Stomach (tissue), 8 donors: ENCODE measurements at regions not wholly inside any gene's neighbourhood (a gene's known extent, or its start where the extent isn't known, plus 50 kb on each side); places are given as distances from the start of the nearest gene placed in this dataset.

Experiments
- DNase-seq, 2 donors: peaks; one replicate each; pipeline versions ENCODE4 v3.0.0 to v3.0.0-alpha.2; 2013 to 2019
- H3K27ac ChIP-seq, 5 donors: fragments of 200-600 bp in 4 of 5; sonication (generic) in 4 of 5; one replicate each; pipeline ENCODE4 v1.5.1; 2013 to 2019; ENCODE audit warnings: mild to moderate bottlenecking in 1 of 5, moderate library complexity in 1 of 5
- H3K27me3 ChIP-seq, 3 donors: fragments of 200-600 bp; sonication (generic); one replicate each; pipeline ENCODE4 v1.5.1; 2017 to 2019; ENCODE audit warnings: mixed run types in 1 of 3
- H3K36me3 ChIP-seq, 4 donors: fragments of 200-600 bp; sonication (generic); 1 replicate in 3 of 4; 2 replicates in 1 of 4; pipeline ENCODE4 v1.5.1; 2016 to 2019
- H3K4me1 ChIP-seq, 4 donors: fragments of 200-600 bp; sonication (generic); one replicate each; pipeline ENCODE4 v1.5.1; 2016 to 2019
- H3K4me3 ChIP-seq, 4 donors: fragments of 200-600 bp; sonication (generic) in 3 of 4; one replicate each; pipeline ENCODE4 v1.5.1; 2016 to 2019; ENCODE audit warnings: mild to moderate bottlenecking in 1 of 4
- H3K9me3 ChIP-seq, 4 donors: fragments of 200-600 bp; sonication (generic); one replicate each; pipeline ENCODE4 v1.5.1; 2016 to 2019
- CTCF ChIP-seq, 7 experiments: fragments of 450-650 bp in 4 of 7; fragments of 200-600 bp in 3 of 7; sonication (generic) in 3 of 7; IDR thresholded peaks; one replicate each; pipeline ENCODE4 v1.5.1; 2016 to 2019; ENCODE audit warnings: antibody characterized with exemption in 7 of 7, control low read depth in 2 of 7, mild to moderate bottlenecking in 1 of 7
- EP300 ChIP-seq: sonication (generic); formaldehyde crosslinking; IDR thresholded peaks from one replicate; pipeline ENCODE4 v1.6.1; 2017; ENCODE audit warnings: antibody characterized with exemption
- POLR2A ChIP-seq, 4 donors: fragments of 450-650 bp; IDR thresholded peaks; one replicate each; pipeline ENCODE4 v1.6.1; 2016; ENCODE audit warnings: antibody characterized with exemption in 4 of 4, control low read depth in 2 of 4, mild to moderate bottlenecking in 1 of 4, moderate library complexity in 1 of 4
- POLR2AphosphoS5 ChIP-seq, 3 donors: sonication (generic); formaldehyde crosslinking; IDR thresholded peaks; one replicate each; pipeline ENCODE4 v1.6.1; 2016; ENCODE audit warnings: antibody characterized with exemption in 3 of 3
- WGBS, 5 donors: extraction: QIAGEN DNeasy Blood & Tissue Kit in 3 of 5; methylation state at CpG; one replicate each; pipeline versions ENCODE4 v1.1.5 to v1.1.7; 2013 to 2018; 5-methylcytosine and 5-hydroxymethylcytosine counted together
- intact Hi-C: fragments of 100-400 bp; cut with DNase I; formaldehyde crosslinking; loops from one replicate; pipeline ENCODE4 v1.15.1; 2023; ENCODE audit warnings: low total_unique reads
- donor health status: healthy with polysubstance abuse.
- donor health status: Bipolar disorder and iron deficiency.
- donor health status: healthy.

DNA sequence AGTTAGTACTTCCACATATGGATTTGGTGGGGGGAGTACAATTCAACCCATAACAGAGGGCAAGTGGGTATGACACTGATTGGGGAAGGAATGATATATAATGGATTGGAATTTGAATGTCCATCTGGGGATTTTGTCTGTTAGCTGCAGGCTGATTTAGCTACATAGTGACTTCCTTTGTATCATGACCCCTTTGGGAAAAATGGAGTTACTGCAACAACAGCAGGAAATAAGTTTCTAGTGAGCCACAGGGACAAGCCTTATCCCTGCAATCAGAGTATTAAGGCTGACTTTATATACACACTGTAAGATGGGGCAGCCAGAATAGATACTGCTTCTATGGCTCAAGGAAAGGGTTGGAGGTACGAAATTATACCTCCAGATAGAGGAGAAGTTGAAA lies 404.4 kb upstream of the MEIS1 start:
- intact Hi-C loops, result no loop called here
- WGBS, 5 donors, result 45 to 70% (median 65%) methylated on average over 1 of the region's 1 CpG
- Histone ChIP-seq H3K4me1 (no peaks in the 10 kb centered on the region), H3K27ac (no peak overlapping the region), H3K36me3 (no peaks in the 10 kb centered on the region), H3K9me3 (no peaks in the 10 kb centered on the region), H3K27me3 (peaks cover 0 to 3% (median 0%) of the 10 kb centered on the region in 3 donors), H3K4me3 (no peak overlapping the region)
- peak in 1 of 2 donors; percentile 27 for DNase-seq
- TF ChIP-seq EP300, result no peak
- TF ChIP-seq CTCF (IDR thresholded peaks at IDR 0.05), result no peak
- no peak for TF ChIP-seq POLR2A (IDR thresholded peaks at IDR 0.05)
- no peak for TF ChIP-seq POLR2AphosphoS5 (IDR thresholded peaks at IDR 0.05)

GRCh38 chr2:66024391-66024790 lies 410.5 kb upstream of the MEIS1 start:
- Histone ChIP-seq H3K36me3 (no peaks in the 10 kb centered on the region), H3K27ac (no peak overlapping the region), H3K4me1 (no peaks in the 10 kb centered on the region), H3K9me3 (peaks cover 0 to 9% (median 0%) of the 10 kb centered on the region in 4 donors), H3K4me3 (no peak overlapping the region), H3K27me3 (no peaks in the 10 kb centered on the region)
- WGBS, 5 donors, result 23 to 48% (median 37%) methylated on average over 6 of the region's 6 CpGs
- DNase-seq, result peak in 1 of 2 donors; percentile 40
- intact Hi-C loops, result no loop called here
- TF ChIP-seq POLR2A (IDR thresholded peaks at IDR 0.05) (no peak), POLR2AphosphoS5 (IDR thresholded peaks at IDR 0.05) (no peak), EP300 (no peak), CTCF (IDR thresholded peaks at IDR 0.05) (no peak)

GRCh38 chr2:66021296-66021695 lies 413.6 kb upstream of the MEIS1 start:
- no peak for TF ChIP-seq POLR2AphosphoS5 (IDR thresholded peaks at IDR 0.05)
- no peak for TF ChIP-seq EP300
- no peak for TF ChIP-seq POLR2A (IDR thresholded peaks at IDR 0.05)
- TF ChIP-seq CTCF (IDR thresholded peaks at IDR 0.05), result no peak
- WGBS, 5 donors, result 15 to 26% (median 16%) methylated on average over 1 of the region's 1 CpG

DNA sequence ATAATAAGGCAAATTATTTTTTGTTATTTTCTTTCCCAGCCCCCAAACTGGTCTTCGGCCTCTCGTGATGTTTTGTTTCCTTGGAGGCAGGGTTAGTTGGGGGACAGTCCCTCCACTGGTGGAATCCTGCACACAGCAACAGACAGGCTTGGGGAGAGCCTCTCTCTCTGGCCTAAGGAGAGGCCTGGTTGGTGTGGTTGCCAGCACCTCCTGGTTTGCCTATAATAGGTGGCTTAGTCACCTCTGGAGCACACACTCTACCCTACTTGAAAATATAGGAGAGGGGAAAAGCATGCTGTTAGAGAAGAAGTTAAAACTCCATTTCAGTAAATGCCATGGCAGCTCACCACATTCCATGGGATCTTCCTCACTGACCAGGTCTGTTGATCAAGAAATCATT lies 417.2 kb upstream of the MEIS1 start:
- no peaks in the 10 kb centered on the region for H3K27me3 ChIP-seq
- intact Hi-C loops, result no loop called here
- DNase-seq, result no peak
- 81 to 94% (median 90%) methylated on average over 2 of the region's 2 CpGs for WGBS, 5 donors
- H3K4me3 ChIP-seq, result no peak overlapping the region
- TF ChIP-seq POLR2AphosphoS5 (IDR thresholded peaks at IDR 0.05), result no peak
- no peak for TF ChIP-seq POLR2A (IDR thresholded peaks at IDR 0.05)
- TF ChIP-seq CTCF (IDR thresholded peaks at IDR 0.05), result no peak
- TF ChIP-seq EP300, result no peak
- no peak overlapping the region for H3K27ac ChIP-seq
- H3K36me3 ChIP-seq, result no peaks in the 10 kb centered on the region
- H3K4me1 ChIP-seq, result no peaks in the 10 kb centered on the region
- peaks cover 0 to 3% (median 0%) of the 10 kb centered on the region in 4 donors for H3K9me3 ChIP-seq

More at GRCh38 chr2:66021296-66021695, 413.6 kb upstream of the MEIS1 start:
- Histone ChIP-seq H3K27me3 (no peaks in the 10 kb centered on the region), H3K4me1 (no peaks in the 10 kb centered on the region), H3K4me3 (no peak overlapping the region), H3K36me3 (no peaks in the 10 kb centered on the region), H3K9me3 (peaks cover 0 to 9% (median 0%) of the 10 kb centered on the region in 4 donors), H3K27ac (no peak overlapping the region)
- intact Hi-C loops, result no loop called here
- no peak for DNase-seq
